ENCODE measurements at regions not wholly inside any gene's neighbourhood (a gene's known extent, or its start where the extent isn't known, plus 50 kb on each side); places are given as distances from the start of the nearest gene placed in this dataset.

- TF ChIP-seq PATZ1 (CRISPR knock-in tag; IDR thresholded peaks at IDR 0.05; ENCODE audit: borderline replicate concordance) = no peak
- no peak for TF ChIP-seq PPARD (CRISPR knock-in tag; IDR thresholded peaks at IDR 0.05)
- TF ChIP-seq MLX (CRISPR knock-in tag; conservative IDR thresholded peaks at IDR 0.05) = no peak
- TF ChIP-seq ZNF512 (tag; IDR thresholded peaks at IDR 0.05) = no peak
- TF ChIP-seq ZNF224 (CRISPR knock-in tag; IDR thresholded peaks at IDR 0.05) = no peak
Observed at GRCh38 chr1:174105086-174105485, 54.2 kb upstream of the RABGAP1L start (continued).

GRCh38 chr1:174103766-174104165 is 55.6 kb upstream of the RABGAP1L start:
- FAIRE-seq (no peak), DNase-seq (ENCODE audit: extremely low read depth in 1 of 4, low spot score in 3 of 4) (no peak), ATAC-seq (peak; percentile 20; the same call in 2 of the 3 replicates)
- H3K9ac ChIP-seq (ENCODE audit: insufficient read depth in 1 of 2, low read depth in 2 of 2, low read length in 2 of 2) = no peak overlapping the region
- H2AFZ ChIP-seq (ENCODE audit: low read depth, low read length) = no peak overlapping the region
- H3K27ac ChIP-seq (ENCODE audit: extremely low read depth, low read depth, low read length) = no peak overlapping the region
- CTCF ChIA-PET (ENCODE audit: low intra/inter-chr PET ratio) = no interaction called here
- intact Hi-C loops (cut with micrococcal nuclease) (loop anchor here (5.0 kb wide), 1 partner anchor 54 kb away; the partner anchor contains the start of gene RABGAP1L), in situ Hi-C loops (cut with MboI) (no loop called here)
- H3K9me1 ChIP-seq (ENCODE audit: control insufficient read depth, insufficient read depth, low read length) = no peaks in the 10 kb centered on the region
- no peaks in the 10 kb centered on the region for H4K20me1 ChIP-seq (replicated peaks; ENCODE audit: control insufficient read depth, insufficient read depth, low read length)
- WGBS (ENCODE audit: insufficient coverage, low coverage, missing lambda C conversion rate) = 10% methylated on average over 2 of the region's 2 CpGs
- no peak overlapping the region for H3K4me3 ChIP-seq
- H3K4me1 ChIP-seq (replicated peaks in 1 of 2; ENCODE audit: control insufficient read depth in 2 of 2, insufficient read depth in 2 of 2, low read length in 2 of 2) = no peaks in the 10 kb centered on the region; a peak in 1 of 5 replicates
- POLR2A ChIA-PET = interaction anchor here (0.7 to 1.7 kb wide), 4 partner anchors 9 to 18 kb away, joined by 3 to 5 read pairs (median 4); no protein-coding TSS in a partner anchor
- no peaks in the 10 kb centered on the region for H3K79me2 ChIP-seq (ENCODE audit: control insufficient read depth, insufficient read depth, low read length)
- TF ChIP-seq XRCC5 (IDR thresholded peaks at IDR 0.05; ENCODE audit: low read depth, low read length) = no peak
- TF ChIP-seq ATF1 (CRISPR knock-in tag; IDR thresholded peaks at IDR 0.05) = no peak
- no peak for TF ChIP-seq ATF1 (tag; IDR thresholded peaks at IDR 0.05)
- TF ChIP-seq ZNF384 (IDR thresholded peaks at IDR 0.05; ENCODE audit: low read depth, low read length) = no peak
- TF ChIP-seq SIRT6 (IDR thresholded peaks at IDR 0.05; ENCODE audit: low read depth, low read length) = no peak
- no peak for TF ChIP-seq GTF2A2 (tag; IDR thresholded peaks at IDR 0.05)
- TF ChIP-seq RBM39 (optimal IDR thresholded peaks at IDR 0.05; ENCODE audit: low read depth, low read length) = no peak
- no peaks in the 10 kb centered on the region for H3K36me3 ChIP-seq (ENCODE audit: control insufficient read depth, insufficient read depth, low read length)
- no TSS peak for BruUV-seq (replicated peaks)
- no peaks in the 10 kb centered on the region for H3K9me3 ChIP-seq (replicated peaks; ENCODE audit: control insufficient read depth, insufficient read depth, low read depth, low read length)
- H3K27me3 ChIP-seq (ENCODE audit: control insufficient read depth in 2 of 2, insufficient read depth in 2 of 2, low read length in 2 of 2) = peaks cover 9 to 12% of the 10 kb centered on the region in 2 experiments; a peak in 3 of 5 replicates
- no peak overlapping the region for H3K4me2 ChIP-seq (ENCODE audit: insufficient read depth, low read length)
